Effector memory CD4-positive, alpha-beta T cell (primary cell): ENCODE measurements at regions not wholly inside any gene's neighbourhood (a gene's known extent, or its start where the extent isn't known, plus 50 kb on each side); places are given as distances from the start of the nearest gene placed in this dataset.
"Not testable (repeated sequence)": the region's sequence is repeated elsewhere in the genome, so short reads cannot be mapped to it uniquely, and the experiment has no call there.

Experiments used
- DNase-seq, 3 donors: peaks; one replicate each; pipeline ENCODE4 v3.0.0-alpha.2; 2020
- H3K27ac ChIP-seq: 2 replicates; pipeline ENCODE4 v1.7.0; 2013; ENCODE audit warnings: mild to moderate bottlenecking, low read length, moderate library complexity; ENCODE audit not compliant: insufficient read depth, poor library complexity, severe bottlenecking
- H3K27me3 ChIP-seq: replicated peaks from 2 replicates; pipeline ENCODE4 v1.7.0; 2013; ENCODE audit warnings: mild to moderate bottlenecking, low read length; ENCODE audit not compliant: insufficient read depth, control insufficient read depth, poor library complexity, severe bottlenecking
- H3K36me3 ChIP-seq: 2 replicates; pipeline ENCODE4 v1.7.0; 2013; ENCODE audit warnings: mild to moderate bottlenecking, low read length, moderate library complexity; ENCODE audit not compliant: control insufficient read depth, insufficient read depth
- H3K4me1 ChIP-seq: 2 replicates; pipeline ENCODE4 v1.7.0; 2013; ENCODE audit warnings: low read length, mild to moderate bottlenecking; ENCODE audit not compliant: control insufficient read depth, insufficient read depth, poor library complexity, severe bottlenecking
- H3K4me3 ChIP-seq: 2 replicates; pipeline ENCODE4 v1.7.0; 2013; ENCODE audit warnings: low read length, low read depth, mild to moderate bottlenecking; ENCODE audit not compliant: insufficient read depth, poor library complexity, severe bottlenecking
- H3K9me3 ChIP-seq: 2 replicates; pipeline ENCODE4 v1.7.0; 2013; ENCODE audit warnings: mild to moderate bottlenecking, low read length, moderate library complexity; ENCODE audit not compliant: control insufficient read depth

DNA sequence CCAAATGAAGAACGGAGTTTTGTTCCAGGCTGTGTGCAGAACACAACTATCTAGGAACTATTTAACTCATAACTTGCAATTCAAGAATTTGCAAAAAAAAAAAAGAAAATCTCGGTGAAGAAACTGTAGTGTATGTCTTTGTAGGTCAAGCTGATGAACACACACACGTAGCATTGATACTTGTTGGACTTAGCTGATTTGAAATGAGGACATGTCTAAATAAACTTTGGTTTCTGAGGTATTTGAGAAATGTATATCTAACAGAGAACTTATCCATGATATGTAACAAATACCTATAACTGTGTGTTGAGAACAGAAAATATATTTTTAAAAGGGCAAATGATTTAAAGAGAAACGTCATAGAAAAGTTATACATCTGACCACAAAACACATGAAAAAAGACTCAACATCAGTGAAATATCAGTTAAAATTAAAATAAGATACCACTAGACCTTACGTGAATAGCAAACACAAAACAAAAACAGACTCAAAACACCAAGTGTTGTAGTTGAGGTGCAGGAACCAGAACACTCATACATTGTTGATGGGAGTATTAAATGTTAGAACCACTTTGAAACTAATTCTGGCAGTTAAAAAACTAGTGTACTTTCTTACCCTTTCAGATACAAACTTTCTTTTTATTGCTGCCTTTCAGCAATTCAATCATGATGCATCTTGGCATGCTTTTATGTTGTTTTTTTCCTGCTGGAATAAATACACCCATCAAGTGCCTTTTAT lies 1535.8 kb upstream of the PCDH10 start:
- Histone ChIP-seq H3K27ac (no peak overlapping the region), H3K9me3 (no peaks in the 10 kb centered on the region), H3K27me3 (no peaks in the 10 kb centered on the region), H3K36me3 (no peaks in the 10 kb centered on the region), H3K4me3 (no peak overlapping the region), H3K4me1 (no peaks in the 10 kb centered on the region)
- DNase-seq: no peak

DNA sequence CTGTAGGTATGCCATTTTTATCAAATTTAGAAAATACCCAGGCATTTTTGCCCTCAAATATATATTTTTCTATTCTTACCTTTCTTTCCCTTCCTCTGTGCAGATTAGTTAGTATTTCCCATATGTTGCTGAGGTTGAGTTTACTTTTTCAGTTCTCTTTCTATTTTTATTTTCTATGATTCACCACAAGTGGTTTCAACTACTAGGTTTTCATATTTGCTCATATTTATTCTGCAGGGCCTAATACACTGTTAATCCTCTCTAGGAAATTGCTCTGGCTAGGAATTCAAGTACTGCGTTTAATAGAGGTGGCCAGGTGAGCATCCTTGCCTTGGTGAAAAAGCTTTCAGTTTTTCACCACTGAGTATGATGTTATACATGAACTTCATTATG lies 1535.3 kb upstream of the PCDH10 start:
- no peak for DNase-seq
- Histone ChIP-seq H3K4me1 (no peaks in the 10 kb centered on the region), H3K4me3 (no peak overlapping the region), H3K36me3 (no peaks in the 10 kb centered on the region), H3K27me3 (no peaks in the 10 kb centered on the region), H3K27ac (no peak overlapping the region), H3K9me3 (no peaks in the 10 kb centered on the region)

DNA sequence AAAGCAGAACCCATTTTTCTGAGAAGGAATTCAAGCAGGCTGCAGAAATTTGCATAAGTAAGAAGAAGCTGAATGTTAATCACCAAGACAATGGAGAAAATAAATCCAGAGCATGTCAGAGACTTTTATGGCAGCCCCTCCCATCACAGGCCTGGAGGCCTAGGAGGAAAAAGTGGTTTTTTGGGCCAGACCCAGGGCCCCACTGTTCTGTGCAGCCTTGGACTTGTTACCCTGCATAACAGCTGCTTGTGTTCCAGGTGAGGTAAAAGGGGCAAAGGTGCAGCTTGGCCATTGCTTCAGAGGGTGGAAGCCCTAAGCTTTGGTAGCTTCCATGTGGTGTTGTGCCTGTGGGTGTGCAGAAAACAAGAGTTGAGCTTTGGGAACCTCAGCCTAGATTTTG lies 1516.2 kb upstream of the PCDH10 start:
- Histone ChIP-seq H3K36me3 (no peaks in the 10 kb centered on the region), H3K9me3 (no peaks in the 10 kb centered on the region), H3K27ac (no peak overlapping the region), H3K27me3 (no peaks in the 10 kb centered on the region), H3K4me3 (no peak overlapping the region), H3K4me1 (no peaks in the 10 kb centered on the region)
- DNase-seq: no peak

DNA sequence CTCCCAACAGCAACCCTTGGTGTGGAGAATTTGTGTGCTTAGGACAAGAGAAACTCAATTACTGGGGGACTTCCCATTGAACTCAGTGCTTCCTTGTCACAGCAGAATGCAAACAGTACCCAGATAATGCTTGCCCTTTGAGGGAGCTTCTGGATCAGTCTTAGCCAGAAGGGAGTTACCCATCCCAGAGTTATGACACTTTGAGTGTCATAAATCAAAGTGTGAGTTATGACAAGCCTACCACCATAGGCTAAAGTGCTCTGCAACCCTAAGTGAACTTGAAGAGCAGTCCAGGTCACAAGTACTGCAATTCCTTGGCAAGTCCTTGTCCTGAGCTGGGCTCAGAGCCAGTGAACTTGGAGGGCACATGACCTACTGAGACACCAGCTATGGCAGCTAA lies 1513.9 kb upstream of the PCDH10 start:
- Histone ChIP-seq H3K27me3 (no peaks in the 10 kb centered on the region), H3K27ac (no peak overlapping the region), H3K9me3 (no peaks in the 10 kb centered on the region), H3K36me3 (no peaks in the 10 kb centered on the region), H3K4me3 (no peak overlapping the region), H3K4me1 (no peaks in the 10 kb centered on the region)
- DNase-seq: no peak

DNA sequence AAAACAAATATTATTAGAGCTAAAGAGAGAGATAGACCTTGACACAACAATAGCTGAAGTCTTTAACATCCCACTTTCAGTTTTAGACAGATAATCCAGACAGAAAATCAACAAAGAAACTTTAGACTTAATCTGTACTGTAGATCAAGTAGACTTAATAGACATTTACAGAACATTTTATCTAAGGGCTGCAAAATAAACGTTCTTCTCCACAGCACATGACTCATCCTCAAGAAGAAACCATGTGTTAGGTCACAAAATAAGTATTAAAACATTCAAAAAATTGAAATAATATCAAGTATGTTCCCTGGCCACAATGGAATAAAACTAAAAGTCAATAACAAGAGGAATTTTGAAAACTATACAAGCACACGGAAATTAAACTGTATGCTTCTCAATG lies 1510.3 kb upstream of the PCDH10 start:
- Histone ChIP-seq H3K4me3 (no peak overlapping the region), H3K27ac (no peak overlapping the region), H3K27me3 (no peaks in the 10 kb centered on the region), H3K36me3 (no peaks in the 10 kb centered on the region), H3K4me1 (no peaks in the 10 kb centered on the region), H3K9me3 (no peaks in the 10 kb centered on the region)
- DNase-seq: no peak

DNA sequence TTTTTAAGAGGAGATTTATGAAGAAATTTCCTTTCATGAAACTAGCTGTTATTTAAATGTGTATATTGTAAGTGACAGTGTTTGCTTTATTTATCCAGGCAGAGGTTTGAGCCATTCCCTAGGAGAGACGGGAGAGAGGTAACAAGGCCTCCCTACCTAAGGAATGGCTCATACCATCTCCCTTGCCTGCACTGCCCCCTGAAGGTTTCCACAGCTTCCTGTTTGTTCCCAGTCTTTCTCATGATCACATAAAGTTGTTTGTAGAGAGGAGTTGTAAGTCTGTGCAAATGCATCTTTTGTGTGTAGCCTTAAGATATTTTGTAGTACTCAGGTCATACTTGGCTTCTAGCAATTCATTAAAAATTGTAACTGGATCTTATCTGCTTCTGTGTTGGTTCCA lies 1504.5 kb upstream of the PCDH10 start:
- Histone ChIP-seq H3K36me3 (no peaks in the 10 kb centered on the region), H3K4me1 (no peaks in the 10 kb centered on the region), H3K27ac (no peak overlapping the region), H3K9me3 (no peaks in the 10 kb centered on the region), H3K4me3 (no peak overlapping the region), H3K27me3 (no peaks in the 10 kb centered on the region)
- DNase-seq: no peak

DNA sequence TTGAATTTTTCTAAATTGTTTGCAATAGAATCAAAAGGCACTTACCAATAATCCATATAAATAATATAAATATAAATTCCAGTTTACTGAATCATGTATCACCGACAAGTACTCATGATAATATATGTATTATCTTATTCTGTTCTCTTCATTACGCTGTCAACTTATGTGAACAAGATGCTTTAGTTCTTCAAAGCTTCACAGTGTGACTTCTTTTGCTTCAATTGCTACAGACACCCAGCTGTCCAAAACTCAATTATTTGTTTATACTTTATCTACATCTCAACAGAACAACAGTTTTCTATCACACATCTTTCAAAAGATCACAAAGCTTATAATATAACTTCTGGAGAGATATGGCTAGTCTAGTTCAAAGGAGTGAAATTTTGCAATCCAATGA lies 1499.9 kb upstream of the PCDH10 start:
- Histone ChIP-seq H3K27me3 (no peaks in the 10 kb centered on the region), H3K4me1 (no peaks in the 10 kb centered on the region), H3K4me3 (no peak overlapping the region), H3K36me3 (no peaks in the 10 kb centered on the region), H3K9me3 (no peaks in the 10 kb centered on the region), H3K27ac (no peak overlapping the region)
- no peak for DNase-seq

DNA sequence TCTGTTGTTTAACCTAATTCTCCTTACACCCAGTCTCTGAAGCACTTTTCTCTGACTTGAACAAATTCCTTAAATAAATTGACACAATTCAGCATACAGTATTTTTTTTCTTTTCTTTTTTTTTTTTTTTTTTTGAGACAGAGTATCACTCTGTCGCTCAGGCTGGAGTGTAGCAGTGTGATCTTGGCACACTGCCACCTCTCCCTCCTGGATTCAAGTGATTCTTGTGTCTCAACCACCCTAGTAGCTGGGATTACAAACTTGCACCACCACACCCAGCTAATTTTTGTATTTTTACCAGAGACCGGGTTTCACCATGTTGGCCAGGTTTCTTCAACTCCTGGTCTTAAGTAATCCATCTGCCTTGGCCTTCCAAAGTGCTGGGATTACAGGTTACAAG lies 1498.1 kb upstream of the PCDH10 start:
- Histone ChIP-seq H3K4me3 (no peak overlapping the region), H3K36me3 (no peaks in the 10 kb centered on the region), H3K4me1 (no peaks in the 10 kb centered on the region), H3K27me3 (no peaks in the 10 kb centered on the region), H3K27ac (no peak overlapping the region), H3K9me3 (no peaks in the 10 kb centered on the region)
- no peak for DNase-seq

DNA sequence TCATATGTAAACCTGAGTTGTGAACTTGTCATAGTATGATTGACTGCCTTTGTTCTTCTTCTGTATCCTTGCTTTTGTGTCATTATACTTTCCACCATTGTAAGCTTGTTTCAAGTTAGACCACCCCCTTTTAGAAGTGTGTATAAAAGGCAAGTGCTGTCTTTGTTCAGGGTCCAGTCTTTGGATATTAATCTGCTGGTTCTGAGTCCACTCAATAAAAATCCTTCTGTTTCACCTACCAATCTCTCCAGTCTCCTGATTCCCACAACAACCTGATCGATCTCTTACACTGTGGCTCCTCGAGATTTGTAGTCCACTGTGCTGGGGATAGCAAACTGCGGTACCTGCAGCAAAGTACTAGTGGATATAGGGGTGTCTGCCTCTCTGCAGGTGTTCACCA lies 1465.8 kb upstream of the PCDH10 start:
- not testable (repeated sequence) for H3K27ac ChIP-seq, H3K4me3 ChIP-seq, H3K36me3 ChIP-seq, H3K4me1 ChIP-seq, DNase-seq, H3K9me3 ChIP-seq, H3K27me3 ChIP-seq

DNA sequence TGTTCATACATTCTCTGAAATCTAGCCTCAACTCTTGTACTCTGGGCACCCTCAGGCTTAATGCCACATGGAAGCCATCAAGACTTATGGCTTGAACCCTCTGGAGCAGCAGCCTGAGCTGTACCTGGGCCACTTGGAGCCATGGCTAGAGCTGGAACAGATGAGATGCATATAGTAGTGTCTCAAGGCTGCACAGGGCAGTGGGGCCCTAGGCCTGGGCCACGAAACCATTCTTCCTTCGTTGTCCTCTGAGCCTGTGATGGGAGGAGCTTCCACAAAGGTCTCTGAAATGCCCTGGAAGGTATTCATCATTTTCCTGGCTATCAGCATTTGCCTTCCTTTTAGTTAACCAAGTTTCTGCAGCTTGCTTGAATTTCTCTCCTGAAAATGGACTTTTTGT lies 1427.2 kb upstream of the PCDH10 start:
- H3K36me3 ChIP-seq: no peaks in the 10 kb centered on the region
- H3K27me3 ChIP-seq: no peaks in the 10 kb centered on the region
- H3K4me1 ChIP-seq: no peaks in the 10 kb centered on the region

More for the DNA sequence above, 1427.2 kb upstream of the PCDH10 start:
- no peak overlapping the region for H3K4me3 ChIP-seq
- H3K9me3 ChIP-seq: no peaks in the 10 kb centered on the region
- H3K27ac ChIP-seq: no peak overlapping the region
- no peak for DNase-seq
